ENCODE measurements at regions not wholly inside any gene's neighbourhood (a gene's known extent, or its start where the extent isn't known, plus 50 kb on each side); places are given as distances from the start of the nearest gene placed in this dataset.

GRCh38 chr9:31492229-31492628 is 892.2 kb upstream of the ACO1 start:
- Histone ChIP-seq H3F3A (ENCODE audit: low read depth) (no peaks in the 10 kb centered on the region), H3K4me3 (no peak overlapping the region), H3K9me3 (ENCODE audit: low read depth) (no peaks in the 10 kb centered on the region), H3K36me3 (no peaks in the 10 kb centered on the region), H3K27ac (no peak overlapping the region), H2AFZ (replicated peaks) (peak overlapping the region; percentile 75), H3K4me1 (no peaks in the 10 kb centered on the region), H4K20me1 (ENCODE audit: low read depth) (no peaks in the 10 kb centered on the region), H3K9ac (no peak overlapping the region), H3K4me2 (no peak overlapping the region), H3K27me3 (no peaks in the 10 kb centered on the region), H3K79me2 (ENCODE audit: low read depth) (no peaks in the 10 kb centered on the region)
- TF ChIP-seq EZH2 (IDR thresholded peaks at IDR 0.05): no peak
- no peak for TF ChIP-seq CTCF (IDR thresholded peaks at IDR 0.05)
- TF ChIP-seq EZH2phosphoT487 (IDR thresholded peaks at IDR 0.05): no peak
- Mint-ChIP-seq H3K9me3 (peaks cover 5% of the 10 kb centered on the region), H3K27ac (no peak overlapping the region), H3K36me3 (no peaks in the 10 kb centered on the region), H3K4me3 (no peak overlapping the region), H3K4me1 (peaks cover 5% of the 10 kb centered on the region), H3K27me3 (ENCODE audit: insufficient read depth, low read depth) (no peaks in the 10 kb centered on the region)
- DNase-seq (ENCODE audit: low spot score): no peak

DNA sequence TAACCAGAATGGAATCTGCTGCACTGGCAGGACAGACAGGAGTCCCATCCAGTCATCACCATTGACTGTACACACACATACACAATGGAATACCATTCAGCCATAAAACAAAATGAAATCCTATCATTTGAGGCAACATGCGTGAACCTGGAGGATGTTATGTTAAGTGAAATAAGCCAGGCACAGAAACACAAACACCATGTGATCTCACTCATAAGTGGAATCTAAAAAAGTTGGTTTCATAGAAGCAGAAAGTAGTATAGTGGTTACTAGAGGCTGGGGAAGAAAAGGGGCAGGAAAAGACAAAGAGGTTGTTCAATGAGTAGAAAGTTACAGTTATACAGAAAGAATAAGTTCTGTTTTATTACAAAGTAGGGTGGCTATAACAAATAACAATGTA is 884.0 kb upstream of the ACO1 start:
- no peaks in the 10 kb centered on the region for H3K9me3 ChIP-seq (ENCODE audit: low read depth)
- no peaks in the 10 kb centered on the region for H3K27me3 ChIP-seq
- no peak overlapping the region for H2AFZ ChIP-seq (replicated peaks)
- H3K4me3 ChIP-seq: no peak overlapping the region
- no peak overlapping the region for H3K9ac ChIP-seq
- Mint-ChIP-seq H3K4me3 (no peak overlapping the region), H3K9me3 (peaks cover 7% of the 10 kb centered on the region), H3K4me1 (peaks cover 8% of the 10 kb centered on the region), H3K27me3 (ENCODE audit: insufficient read depth, low read depth) (peaks cover 5% of the 10 kb centered on the region), H3K27ac (no peak overlapping the region), H3K36me3 (no peaks in the 10 kb centered on the region)
- no peak overlapping the region for H3K27ac ChIP-seq
- DNase-seq (ENCODE audit: low spot score): no peak
- H3K4me1 ChIP-seq: no peaks in the 10 kb centered on the region
- H3F3A ChIP-seq (ENCODE audit: low read depth): no peaks in the 10 kb centered on the region
- TF ChIP-seq EZH2phosphoT487 (IDR thresholded peaks at IDR 0.05): no peak
- no peak for TF ChIP-seq CTCF (IDR thresholded peaks at IDR 0.05)
- TF ChIP-seq EZH2 (IDR thresholded peaks at IDR 0.05): no peak
- no peak overlapping the region for H3K4me2 ChIP-seq
- H3K36me3 ChIP-seq: no peaks in the 10 kb centered on the region
- no peaks in the 10 kb centered on the region for H3K79me2 ChIP-seq (ENCODE audit: low read depth)
- H4K20me1 ChIP-seq (ENCODE audit: low read depth): no peaks in the 10 kb centered on the region

GRCh38 chr9:31519011-31519410 is 865.4 kb upstream of the ACO1 start:
- no peaks in the 10 kb centered on the region for H3F3A ChIP-seq (ENCODE audit: low read depth)
- H3K4me1 Mint-ChIP-seq: no peaks in the 10 kb centered on the region
- DNase-seq (ENCODE audit: low spot score): no peak
- no peak overlapping the region for H3K27ac Mint-ChIP-seq
- no peak overlapping the region for H3K4me2 ChIP-seq
- H3K27ac ChIP-seq: no peak overlapping the region
- peaks cover 3% of the 10 kb centered on the region for H3K9me3 Mint-ChIP-seq
- no peak overlapping the region for H2AFZ ChIP-seq (replicated peaks)
- H3K4me3 Mint-ChIP-seq: no peak overlapping the region
- H3K9ac ChIP-seq: no peak overlapping the region
- H3K4me3 ChIP-seq: no peak overlapping the region
- H3K27me3 Mint-ChIP-seq (ENCODE audit: insufficient read depth, low read depth): peaks cover 5% of the 10 kb centered on the region
- no peaks in the 10 kb centered on the region for H3K27me3 ChIP-seq
- H3K79me2 ChIP-seq (ENCODE audit: low read depth): no peaks in the 10 kb centered on the region
- H4K20me1 ChIP-seq (ENCODE audit: low read depth): no peaks in the 10 kb centered on the region
- no peaks in the 10 kb centered on the region for H3K9me3 ChIP-seq (ENCODE audit: low read depth)
- H3K4me1 ChIP-seq: no peaks in the 10 kb centered on the region
- H3K36me3 ChIP-seq: no peaks in the 10 kb centered on the region
- no peaks in the 10 kb centered on the region for H3K36me3 Mint-ChIP-seq
- TF ChIP-seq EZH2 (IDR thresholded peaks at IDR 0.05) (no peak), EZH2phosphoT487 (IDR thresholded peaks at IDR 0.05) (no peak), CTCF (IDR thresholded peaks at IDR 0.05) (no peak)

DNA sequence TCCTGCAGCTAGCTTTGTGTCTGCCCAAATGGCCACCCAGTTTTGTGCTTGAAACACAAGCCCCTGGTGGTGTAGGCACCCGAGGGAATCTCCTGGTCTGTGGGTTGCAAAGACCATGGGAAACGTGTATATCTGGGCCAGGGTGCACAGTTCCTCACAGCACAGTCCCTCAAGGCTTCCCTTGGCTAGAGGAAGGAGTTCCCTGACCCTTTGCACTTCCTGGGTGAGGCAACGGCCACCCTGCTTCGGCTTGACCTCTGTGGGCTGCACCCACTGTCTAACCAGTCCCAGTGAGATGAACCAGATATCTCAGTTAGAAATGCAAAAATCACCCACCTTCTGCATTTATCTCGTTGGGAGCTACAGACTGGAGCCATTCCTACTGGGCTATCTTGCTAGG is 865.0 kb upstream of the ACO1 start:
- Mint-ChIP-seq H3K36me3 (no peaks in the 10 kb centered on the region), H3K9me3 (no peaks in the 10 kb centered on the region), H3K27me3 (ENCODE audit: insufficient read depth, low read depth) (peaks cover 5% of the 10 kb centered on the region), H3K27ac (no peak overlapping the region), H3K4me1 (no peaks in the 10 kb centered on the region), H3K4me3 (no peak overlapping the region)
- H3K4me3 ChIP-seq: no peak overlapping the region
- no peak overlapping the region for H3K9ac ChIP-seq
- no peaks in the 10 kb centered on the region for H3K27me3 ChIP-seq
- H3K79me2 ChIP-seq (ENCODE audit: low read depth): no peaks in the 10 kb centered on the region
- H4K20me1 ChIP-seq (ENCODE audit: low read depth): no peaks in the 10 kb centered on the region
- TF ChIP-seq EZH2phosphoT487 (IDR thresholded peaks at IDR 0.05): no peak
- no peak for TF ChIP-seq CTCF (IDR thresholded peaks at IDR 0.05)
- no peak for TF ChIP-seq EZH2 (IDR thresholded peaks at IDR 0.05)
- no peak overlapping the region for H3K27ac ChIP-seq
- no peaks in the 10 kb centered on the region for H3K36me3 ChIP-seq
- no peak for DNase-seq (ENCODE audit: low spot score)
- no peak overlapping the region for H2AFZ ChIP-seq (replicated peaks)
- no peaks in the 10 kb centered on the region for H3F3A ChIP-seq (ENCODE audit: low read depth)
- H3K4me1 ChIP-seq: no peaks in the 10 kb centered on the region
- H3K9me3 ChIP-seq (ENCODE audit: low read depth): no peaks in the 10 kb centered on the region
- no peak overlapping the region for H3K4me2 ChIP-seq

All from neural progenitor cell (in vitro differentiated cells).